GM10248 (cell line): ENCODE measurements at regions not wholly inside any gene's neighbourhood (a gene's known extent, or its start where the extent isn't known, plus 50 kb on each side); places are given as distances from the start of the nearest gene placed in this dataset.

Experiments
- CTCF ChIA-PET: fragments of 300-600 bp; sonication (Branson Sonifier 250); formaldehyde crosslinking; extraction: SDS; loops from one replicate; lab custom pipeline; 2021; ENCODE audit warnings: antibody characterized with exemption; lab: Yijun Ruan, JAX
- POLR2A ChIA-PET: fragments of 350-650 bp; sonication (Branson Sonifier 250); formaldehyde crosslinking; extraction: SDS; loops from one replicate; lab custom pipeline; 2020; ENCODE audit warnings: antibody characterized with exemption; lab: Yijun Ruan, JAX
- DNase-seq: peaks from one replicate; pipeline ENCODE4 v3.0.0; 2012; ENCODE audit errors: extremely low spot score
- CTCF ChIP-seq: IDR thresholded peaks from 2 replicates; pipeline ENCODE4 v1.5.1; 2012; ENCODE audit warnings: mild to moderate bottlenecking, low read depth; ENCODE audit errors: extremely low read depth, missing control alignments, control extremely low read depth

DNA sequence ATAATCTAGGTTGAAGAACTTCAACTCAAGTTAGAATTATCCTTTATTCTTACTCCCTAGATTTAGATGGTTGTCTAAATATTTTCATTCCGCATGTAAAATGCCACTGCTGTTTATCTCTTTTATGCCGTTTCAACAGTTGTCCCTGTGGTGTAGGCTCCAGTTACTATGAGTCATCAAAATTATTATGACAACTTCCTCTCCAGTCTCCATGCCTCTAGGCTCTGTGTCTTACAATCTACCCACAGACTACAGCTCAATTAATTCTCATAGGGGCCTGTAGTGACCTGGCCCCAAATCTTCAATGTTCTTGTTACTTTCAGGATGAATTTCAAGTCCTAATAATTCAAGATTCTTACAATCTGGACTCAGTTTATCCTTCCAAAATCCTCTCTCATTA is 105.8 kb upstream of the UNC13C start:
- ChIA-PET POLR2A (no interaction called here), CTCF (interaction anchor here (1.4 kb wide), 1 partner anchor 48 kb away, joined by 3 read pairs; no protein-coding TSS in a partner anchor)
- TF ChIP-seq CTCF: no peak
- DNase-seq: no peak

GRCh38 chr15:53869806-53870073 is 108.5 kb upstream of the UNC13C start:
- no peak for TF ChIP-seq CTCF
- DNase-seq: no peak
- ChIA-PET POLR2A (no interaction called here), CTCF (interaction anchor here (1.2 kb wide), 1 partner anchor 9 kb away, joined by 4 read pairs; no protein-coding TSS in a partner anchor)

DNA sequence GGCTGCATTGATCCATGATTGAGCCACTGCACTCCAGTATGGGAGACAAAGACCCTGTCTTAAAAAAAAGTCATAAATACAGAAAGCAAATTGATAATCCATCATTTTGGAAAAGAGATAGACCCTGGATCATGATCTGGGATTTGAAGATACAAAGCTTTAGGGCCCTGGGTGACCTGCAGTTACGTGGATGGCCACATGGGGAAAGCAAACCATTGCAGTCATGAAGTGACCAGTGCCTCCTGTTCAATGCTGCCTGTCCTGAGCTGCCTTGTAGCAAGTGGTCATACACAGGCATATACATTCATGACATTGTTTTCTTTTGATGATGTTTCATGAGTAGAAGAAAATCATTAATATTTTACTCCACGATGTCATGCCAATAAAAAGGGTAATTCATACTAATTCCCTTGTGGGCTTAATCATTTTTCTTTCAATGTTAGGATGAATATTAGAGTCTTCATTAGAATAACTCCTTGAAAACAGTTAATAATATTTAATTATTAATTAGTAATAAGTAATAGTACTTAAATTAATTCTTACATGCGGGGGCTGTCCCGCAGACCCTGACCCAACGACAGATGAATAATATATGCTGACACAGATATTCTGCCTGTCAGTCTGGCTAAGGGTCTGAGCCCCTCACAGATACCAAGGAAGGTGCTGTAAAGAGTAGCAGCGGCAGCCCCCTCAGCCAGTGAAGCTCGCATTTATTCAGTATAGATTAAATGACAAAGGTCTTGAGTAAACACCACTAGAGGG is 109.0 kb upstream of the UNC13C start:
- ChIA-PET POLR2A (no interaction called here), CTCF (interaction anchor here (1.0 to 1.2 kb wide), 2 partner anchors 10 to 14 kb away, joined by 3 to 4 read pairs; no protein-coding TSS in a partner anchor)
- no peak for TF ChIP-seq CTCF
- DNase-seq: no peak

DNA sequence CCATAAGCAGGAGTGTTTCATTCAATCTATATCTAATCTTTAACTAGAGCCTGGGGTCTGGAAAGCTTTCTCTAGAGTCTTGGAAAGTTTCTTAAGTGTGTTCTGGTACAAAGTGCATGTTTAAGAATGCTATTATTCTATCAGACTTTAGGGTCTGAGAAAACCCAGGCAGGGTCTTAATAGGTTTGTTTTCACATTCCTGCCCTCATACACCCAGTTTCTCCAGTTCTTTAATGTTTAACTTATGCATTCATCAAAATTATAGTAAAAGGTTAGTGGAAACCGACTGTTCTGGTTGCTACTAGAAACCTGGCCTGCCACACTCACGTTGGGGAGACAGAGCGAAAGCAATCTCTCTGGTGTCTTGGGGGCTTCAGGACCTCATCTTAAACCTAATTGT is 102.9 kb upstream of the WDR72 start:
- no peak for TF ChIP-seq CTCF
- ChIA-PET POLR2A (no interaction called here), CTCF (no interaction called here)
- DNase-seq: no peak

GRCh38 chr15:53861792-53862191 is 102.3 kb upstream of the WDR72 start:
- no peak for TF ChIP-seq CTCF
- POLR2A ChIA-PET: no interaction called here
- DNase-seq: no peak
- CTCF ChIA-PET: no interaction called here

DNA sequence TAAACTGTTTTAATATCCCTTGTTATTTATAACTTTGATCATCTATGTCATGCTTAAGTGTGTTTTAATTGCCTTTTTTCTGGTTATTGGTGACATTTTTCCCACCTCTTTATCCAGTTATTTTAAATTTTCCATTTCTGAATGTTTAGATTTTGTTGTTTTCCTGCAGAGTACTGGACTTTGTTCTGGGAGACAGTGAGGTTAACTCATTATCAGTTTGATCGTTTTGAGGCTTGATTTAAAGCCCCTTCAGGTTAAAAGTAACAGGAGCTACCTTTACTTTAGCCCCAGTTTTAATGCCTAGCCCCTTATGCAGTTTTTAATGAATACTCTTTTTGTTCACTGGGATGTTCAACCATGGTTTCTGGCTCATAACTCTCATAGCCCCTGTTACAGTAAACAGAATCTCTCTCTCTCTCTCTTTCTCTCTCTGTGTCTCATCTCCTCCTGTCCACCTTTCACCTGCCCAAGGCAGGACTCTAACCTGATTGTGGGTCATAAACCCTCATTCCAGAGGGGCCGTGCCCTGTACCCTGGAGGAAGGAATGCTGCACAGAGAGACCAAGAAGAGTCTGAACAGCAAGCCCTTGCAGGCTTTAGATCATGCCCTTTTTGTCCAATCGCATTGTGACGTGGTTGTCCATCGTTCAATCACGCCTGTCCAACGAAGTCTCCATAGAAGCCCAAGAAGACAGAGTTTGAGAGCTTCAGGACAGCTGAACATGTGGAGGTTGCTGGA is 91.8 kb upstream of the WDR72 start:
- ChIA-PET POLR2A (no interaction called here), CTCF (no interaction called here)
- no peak for TF ChIP-seq CTCF
- DNase-seq: no peak
